Heart left ventricle (tissue), 16 donors: ENCODE measurements at regions not wholly inside any gene's neighbourhood (a gene's known extent, or its start where the extent isn't known, plus 50 kb on each side); places are given as distances from the start of the nearest gene placed in this dataset.

ENCODE experiments used
- ATAC-seq, 4 donors: fragments of 200-7000 bp; cut with Tn5 transposase; one replicate each; pipeline ENCODE4 v1.9.1; 2020 to 2022; ENCODE audit warnings: moderate library complexity in 4 of 4, mild to moderate bottlenecking in 3 of 4, moderate number of reproducible peaks in 1 of 4
- DNase-seq, 5 donors: peaks; one replicate each; pipeline ENCODE4 v3.0.0-alpha.2; 2020
- H3K27ac ChIP-seq, 12 donors: fragments of 200-600 bp; sonication (generic) in 4 of 12; one replicate each; pipeline versions ENCODE4 v1.5.0 to v1.8.0; 2016 to 2022; ENCODE audit warnings: mild to moderate bottlenecking in 2 of 12
- H3K27me3 ChIP-seq, 9 donors: fragments of 200-600 bp; sonication (generic) in 2 of 9; one replicate each; pipeline versions ENCODE4 v1.5.1 to v1.8.0; 2016 to 2022; ENCODE audit warnings: mild to moderate bottlenecking in 3 of 9
- H3K36me3 ChIP-seq, 9 donors: fragments of 200-600 bp; sonication (generic) in 2 of 9; one replicate each; pipeline versions ENCODE4 v1.5.0 to v1.8.0; 2018 to 2022; ENCODE audit warnings: mild to moderate bottlenecking in 2 of 9
- H3K4me1 ChIP-seq, 12 donors: fragments of 200-600 bp; sonication (generic) in 4 of 12; one replicate each; pipeline versions ENCODE4 v1.5.0 to v1.8.0; 2016 to 2022; ENCODE audit warnings: mild to moderate bottlenecking in 3 of 12
- H3K4me3 ChIP-seq, 12 donors: fragments of 200-600 bp; sonication (generic) in 4 of 12; one replicate each; pipeline versions ENCODE4 v1.5.0 to v1.8.0; 2017 to 2022; ENCODE audit warnings: mild to moderate bottlenecking in 9 of 12, moderate library complexity in 4 of 12
- H3K9me3 ChIP-seq, 12 donors: fragments of 200-600 bp; sonication (generic) in 4 of 12; one replicate each; pipeline versions ENCODE4 v1.5.0 to v1.8.0; 2016 to 2022; ENCODE audit warnings: mild to moderate bottlenecking in 1 of 12
- POLR2A ChIP-seq, 2 donors: fragments of 450-650 bp; IDR thresholded peaks; one replicate each; pipeline ENCODE4 v1.6.1; 2017; ENCODE audit warnings: antibody characterized with exemption in 2 of 2, mild to moderate bottlenecking in 2 of 2, moderate library complexity in 2 of 2
- WGBS, 4 donors: extraction: QIAGEN DNeasy Blood & Tissue Kit in 2 of 4; methylation state at CpG; one replicate each; pipeline versions ENCODE4 v1.1.5 to v1.1.7; 2013 to 2018; 5-methylcytosine and 5-hydroxymethylcytosine counted together
- intact Hi-C, 10 donors: fragments of 100-400 bp; cut with DNase I; formaldehyde crosslinking; loops; one replicate each; pipeline versions ENCODE4 v1.11.1 to v1.14.2; 2022
- TF ChIP-seq, protein P1 (sequence below), 12 donors: fragments of 200-600 bp; sonication (generic) in 4 of 12; IDR thresholded peaks; one replicate each; pipeline versions ENCODE4 v1.5.0 to v1.8.0; 2018 to 2022; ENCODE audit warnings: antibody characterized with exemption in 12 of 12, mild to moderate bottlenecking in 5 of 12
- donor health status: ischemic (EF 13 %, LVEDD 7.1; RV severe dilation, severe dysfunction).
- donor health status: healthy with polysubstance abuse.
- donor health status: DM: no; HTN: yes; CAD: no.
- donor health status: DM: no; HTN: no; CAD: no.
- donor health status: ischemic (EF 25% LVEDD 6.9; RV normal size, moderate dysfunction).
- donor health status: ischemic (EF 25% LVEDD 5.7; RV mildly dilated, moderate dysfunction).
- donor health status: healthy.
- donor health status: DM: yes; HTN: yes; CAD: no.
- donor health status: ischemic (EF 35%, LVEDD 5.7; RV mildly dilated, moderate dysfunction).
- donor health status: nonischemic (EF 11% LVEDD 7.7; RV severe dilation, severe dysfunction).
- donor health status: DM: yes; HTN: yes; CAD: no.
- donor health status: PGD.
- donor health status: ischemic (EF 29% LVEDD 5.4; RV normal size, mild dysfunction).
- donor health status: nonischemic (EF 23%, LVEDD 6.1; RV moderate dilation, normal function).

DNA sequence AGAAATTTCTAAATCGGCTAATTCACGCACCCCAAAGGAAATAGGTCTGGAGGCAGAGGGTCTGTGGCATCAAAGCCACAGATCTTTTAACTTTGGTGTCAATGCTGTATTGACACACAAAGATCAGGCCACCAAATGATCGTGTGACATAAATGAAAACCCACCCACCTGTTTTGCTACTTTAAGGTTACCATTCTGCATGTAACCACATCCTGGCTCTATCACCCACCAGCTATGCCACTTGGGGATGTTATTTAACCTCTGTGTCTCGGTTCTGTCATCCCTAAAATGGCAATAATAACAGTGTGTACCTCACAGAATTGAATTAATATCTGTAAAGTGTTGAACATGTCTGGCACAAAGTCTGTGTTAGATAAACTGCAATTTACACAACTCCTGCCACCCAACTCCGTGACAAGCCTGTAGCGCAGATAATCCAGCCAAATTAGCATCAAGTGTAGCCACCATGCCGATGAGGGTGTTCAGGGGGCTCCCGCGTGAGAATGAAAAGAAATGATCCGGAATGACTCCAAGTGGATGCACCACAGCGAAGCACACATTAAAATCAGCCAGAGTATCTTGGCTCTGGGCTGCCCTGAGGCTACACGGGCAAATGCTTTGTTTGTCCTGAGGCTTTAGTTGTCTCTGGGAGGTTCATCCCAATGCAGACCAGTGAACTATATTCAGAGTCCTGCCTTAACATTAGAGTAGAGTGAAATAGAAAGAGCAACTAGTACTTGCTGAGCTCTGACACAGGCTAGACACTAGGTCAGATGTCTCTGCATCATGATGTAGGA lies 158.4 kb upstream of the NEBL start:
- peak in 2 of 4 donors; percentile 23 to 24 for ATAC-seq
- WGBS, 4 donors, result 72 to 94% (median 82%) methylated on average over 12 of the region's 12 CpGs
- Histone ChIP-seq H3K4me3 (no peak overlapping the region), H3K36me3 (no peaks in the 10 kb centered on the region), H3K27me3 (peaks cover 0 to 5% (median 0%) of the 10 kb centered on the region in 9 donors), H3K27ac (no peak overlapping the region), H3K4me1 (peaks cover 0 to 8% (median 0%) of the 10 kb centered on the region in 12 donors), H3K9me3 (peaks cover 0 to 36% (median 13%) of the 10 kb centered on the region in 12 donors)
- DNase-seq, result no peak
- intact Hi-C loops, result no loop called here
- TF ChIP-seq POLR2A (IDR thresholded peaks at IDR 0.05), result no peak
- TF ChIP-seq, protein P1, sequence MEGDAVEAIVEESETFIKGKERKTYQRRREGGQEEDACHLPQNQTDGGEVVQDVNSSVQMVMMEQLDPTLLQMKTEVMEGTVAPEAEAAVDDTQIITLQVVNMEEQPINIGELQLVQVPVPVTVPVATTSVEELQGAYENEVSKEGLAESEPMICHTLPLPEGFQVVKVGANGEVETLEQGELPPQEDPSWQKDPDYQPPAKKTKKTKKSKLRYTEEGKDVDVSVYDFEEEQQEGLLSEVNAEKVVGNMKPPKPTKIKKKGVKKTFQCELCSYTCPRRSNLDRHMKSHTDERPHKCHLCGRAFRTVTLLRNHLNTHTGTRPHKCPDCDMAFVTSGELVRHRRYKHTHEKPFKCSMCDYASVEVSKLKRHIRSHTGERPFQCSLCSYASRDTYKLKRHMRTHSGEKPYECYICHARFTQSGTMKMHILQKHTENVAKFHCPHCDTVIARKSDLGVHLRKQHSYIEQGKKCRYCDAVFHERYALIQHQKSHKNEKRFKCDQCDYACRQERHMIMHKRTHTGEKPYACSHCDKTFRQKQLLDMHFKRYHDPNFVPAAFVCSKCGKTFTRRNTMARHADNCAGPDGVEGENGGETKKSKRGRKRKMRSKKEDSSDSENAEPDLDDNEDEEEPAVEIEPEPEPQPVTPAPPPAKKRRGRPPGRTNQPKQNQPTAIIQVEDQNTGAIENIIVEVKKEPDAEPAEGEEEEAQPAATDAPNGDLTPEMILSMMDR (IDR thresholded peaks at IDR 0.05), result no peak

DNA sequence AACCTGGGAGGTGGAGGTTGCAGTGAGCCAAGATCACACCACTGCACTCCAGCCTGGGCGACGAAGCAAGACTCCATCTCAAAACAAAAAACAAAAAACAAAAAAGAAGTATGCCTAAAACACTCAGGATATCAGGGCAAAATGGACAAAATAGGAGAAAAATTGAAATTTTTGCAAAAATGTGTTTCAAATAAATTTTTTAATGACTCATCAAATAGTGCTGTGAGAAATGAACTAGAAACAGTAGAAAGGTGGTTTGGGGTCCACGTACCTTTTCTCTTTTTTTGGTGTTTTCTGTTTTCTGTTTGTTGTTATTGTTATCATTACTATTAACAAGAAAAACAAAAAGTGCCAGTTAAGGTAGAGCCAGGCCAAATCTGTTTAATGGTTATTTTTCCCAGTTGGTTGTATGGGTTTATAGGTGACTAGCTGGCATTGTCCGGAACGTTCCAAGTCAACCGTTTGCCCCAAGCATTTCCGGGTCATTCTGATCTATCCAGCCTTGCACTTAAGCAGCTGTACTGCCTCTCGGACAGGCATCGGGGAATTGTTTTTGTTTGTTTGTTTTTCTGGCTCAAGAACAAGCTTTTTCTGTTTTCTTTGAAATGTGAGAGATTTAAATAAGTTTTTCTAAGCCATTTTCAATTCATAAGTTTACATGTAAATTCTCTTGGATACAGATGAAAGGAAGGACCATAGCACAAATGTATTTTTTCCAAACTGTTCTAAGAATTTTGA lies 157.0 kb upstream of the NEBL start:
- TF ChIP-seq, protein P1 (IDR thresholded peaks at IDR 0.05), result no peak
- TF ChIP-seq POLR2A (IDR thresholded peaks at IDR 0.05), result no peak
- intact Hi-C loops, result no loop called here
- H3K36me3 ChIP-seq, result no peaks in the 10 kb centered on the region
- no peak overlapping the region for H3K27ac ChIP-seq
- WGBS, 4 donors, result 81 to 85% (median 83%) methylated on average over 9 of the region's 9 CpGs
- H3K4me1 ChIP-seq, result peaks cover 0 to 8% (median 0%) of the 10 kb centered on the region in 12 donors
- H3K4me3 ChIP-seq, result no peak overlapping the region
- ATAC-seq (no peak), DNase-seq (no peak)
- peaks cover 0 to 5% (median 0%) of the 10 kb centered on the region in 9 donors for H3K27me3 ChIP-seq
- H3K9me3 ChIP-seq, result peaks cover 0 to 27% (median 10%) of the 10 kb centered on the region in 12 donors

DNA sequence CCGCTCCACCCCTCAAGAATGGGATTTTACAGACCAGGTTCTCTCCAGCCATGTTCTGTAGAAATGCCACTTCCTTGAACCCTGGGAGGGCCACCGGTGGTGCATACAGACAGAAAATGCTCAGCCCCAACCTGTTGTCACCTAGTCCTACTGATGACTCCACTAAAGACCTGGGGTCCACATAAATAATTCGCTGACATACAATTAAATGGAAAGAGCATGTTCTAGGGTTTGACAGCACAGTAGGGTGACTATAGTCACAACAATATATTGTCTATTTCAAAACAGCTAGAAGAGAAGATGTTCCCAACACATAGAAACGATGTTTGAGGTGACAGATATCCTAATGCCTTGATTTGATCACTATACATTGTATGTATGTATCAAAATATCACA lies 155.6 kb upstream of the NEBL start:
- 81 to 91% (median 88%) methylated on average over 4 of the region's 4 CpGs for WGBS, 4 donors

More for the DNA sequence above, 155.6 kb upstream of the NEBL start:
- H3K9me3 ChIP-seq, result peaks cover 0 to 14% (median 4%) of the 10 kb centered on the region in 12 donors
- TF ChIP-seq POLR2A (IDR thresholded peaks at IDR 0.05), result no peak
- TF ChIP-seq, protein P1 (IDR thresholded peaks at IDR 0.05), result no peak
- H3K36me3 ChIP-seq, result no peaks in the 10 kb centered on the region
- intact Hi-C loops, result no loop called here
- peaks cover 0 to 5% (median 0%) of the 10 kb centered on the region in 9 donors for H3K27me3 ChIP-seq
- no peak overlapping the region for H3K27ac ChIP-seq
- no peak for DNase-seq
- no peak overlapping the region for H3K4me3 ChIP-seq
- peaks cover 0 to 3% (median 0%) of the 10 kb centered on the region in 12 donors for H3K4me1 ChIP-seq
- ATAC-seq, result no peak
